Germinal center (tissue), 1 donor: ENCODE measurements at regions not wholly inside any gene's neighbourhood (a gene's known extent, or its start where the extent isn't known, plus 50 kb on each side); places are given as distances from the start of the nearest gene placed in this dataset.
"Not testable (repeated sequence)": the region's sequence is repeated elsewhere in the genome, so short reads cannot be mapped to it uniquely, and the experiment has no call there.

Source experiments
- DNase-seq: peaks from one replicate; pipeline ENCODE4 v3.0.0; 2012; ENCODE audit warnings: mixed read lengths, low spot score

- DNase-seq = no peak
Observed at GRCh38 chr13:81021284-81021840, 680.4 kb upstream of the SPRY2 start.

GRCh38 chr13:81020010-81020409 is 679.1 kb upstream of the SPRY2 start:
- DNase-seq = no peak

GRCh38 chr13:81018936-81019335 is 678.0 kb upstream of the SPRY2 start:
- DNase-seq = no peak

- DNase-seq = peak; percentile 5
Observed at GRCh38 chr13:81017513-81018152, 676.7 kb upstream of the SPRY2 start.

GRCh38 chr13:81012031-81012430 is 671.1 kb upstream of the SPRY2 start:
- DNase-seq = no peak

- no peak for DNase-seq
Observed at GRCh38 chr13:81001828-81002385, 661.0 kb upstream of the SPRY2 start.

- not testable (repeated sequence) for DNase-seq
Observed at GRCh38 chr13:80998603-80999002, 657.7 kb upstream of the SPRY2 start.

- no peak for DNase-seq
Observed at GRCh38 chr13:80989747-80990146, 648.8 kb upstream of the SPRY2 start.

- DNase-seq = no peak
Observed at GRCh38 chr13:80989241-80989640, 648.3 kb upstream of the SPRY2 start.

- DNase-seq = no peak
Observed at GRCh38 chr13:80988391-80989151, 647.6 kb upstream of the SPRY2 start.

GRCh38 chr13:80979035-80979641 is 638.2 kb upstream of the SPRY2 start:
- peak; percentile 9 for DNase-seq

GRCh38 chr13:80977168-80977567 is 636.2 kb upstream of the SPRY2 start:
- DNase-seq = no peak

GRCh38 chr13:80975903-80976302 is 635.0 kb upstream of the SPRY2 start:
- DNase-seq = no peak

- no peak for DNase-seq
Observed at GRCh38 chr13:80973721-80974120, 632.8 kb upstream of the SPRY2 start.

- DNase-seq = no peak
Observed at GRCh38 chr13:80972857-80973478, 632.0 kb upstream of the SPRY2 start.

- DNase-seq = no peak
Observed at GRCh38 chr13:80965097-80965496, 624.2 kb upstream of the SPRY2 start.

- DNase-seq = no peak
Observed at GRCh38 chr13:80962855-80963254, 621.9 kb upstream of the SPRY2 start.

- DNase-seq = no peak
Observed at GRCh38 chr13:80962173-80962572, 621.2 kb upstream of the SPRY2 start.

GRCh38 chr13:80957019-80957655 is 616.2 kb upstream of the SPRY2 start:
- DNase-seq = no peak

GRCh38 chr13:80955501-80955900 is 614.6 kb upstream of the SPRY2 start:
- DNase-seq = no peak

- DNase-seq = no peak
Observed at GRCh38 chr13:80952158-80952557, 611.2 kb upstream of the SPRY2 start.
